H9 (cell line): ENCODE measurements at regions not wholly inside any gene's neighbourhood (a gene's known extent, or its start where the extent isn't known, plus 50 kb on each side); places are given as distances from the start of the nearest gene placed in this dataset.

Experiments
- DNase-seq: peaks from one replicate; pipeline ENCODE4 v3.0.0-alpha.2; 2017
- H2AFZ ChIP-seq: one replicate; pipeline ENCODE4 v1.6.1; 2013; ENCODE audit warnings: mild to moderate bottlenecking, low read length, control low read depth, moderate library complexity
- H2AK5ac ChIP-seq: 2 replicates; pipeline ENCODE4 v1.6.1; 2013; ENCODE audit warnings: low read length, control low read depth, mixed read lengths; ENCODE audit not compliant: insufficient read length
- H2BK120ac ChIP-seq: one replicate; pipeline ENCODE4 v1.6.1; 2013; ENCODE audit warnings: low read depth, mild to moderate bottlenecking, low read length, control low read depth, inconsistent platforms; ENCODE audit not compliant: poor library complexity, severe bottlenecking
- H2BK12ac ChIP-seq: 2 replicates; pipeline ENCODE4 v1.6.1; 2013; ENCODE audit warnings: low read length, control low read depth, mixed read lengths, low read depth; ENCODE audit not compliant: insufficient read length
- H2BK15ac ChIP-seq: 2 replicates; pipeline ENCODE4 v1.6.1; 2013; ENCODE audit warnings: low read depth, low read length, control low read depth
- H2BK20ac ChIP-seq: one replicate; pipeline ENCODE4 v1.6.1; 2013; ENCODE audit warnings: low read depth, mild to moderate bottlenecking, low read length, control low read depth, inconsistent platforms; ENCODE audit not compliant: poor library complexity, severe bottlenecking
- H2BK5ac ChIP-seq: 2 replicates; pipeline ENCODE4 v1.6.1; 2013; ENCODE audit warnings: low read length, control low read depth, mixed read lengths; ENCODE audit not compliant: insufficient read length
- H3K14ac ChIP-seq: 2 replicates; pipeline ENCODE4 v1.6.1; 2013; ENCODE audit warnings: low read length, control low read depth; ENCODE audit not compliant: insufficient read depth
- H3K18ac ChIP-seq: 2 replicates; pipeline ENCODE4 v1.6.1; 2013; ENCODE audit warnings: low read depth, mild to moderate bottlenecking, mixed read lengths, low read length, control low read depth; ENCODE audit not compliant: insufficient read length
- H3K23ac ChIP-seq: 2 replicates; pipeline ENCODE4 v1.6.1; 2013; ENCODE audit warnings: low read length, control low read depth, mixed read lengths, low read depth; ENCODE audit not compliant: insufficient read length
- H3K23me2 ChIP-seq: 2 replicates; pipeline ENCODE4 v1.6.1; 2013; ENCODE audit warnings: low read depth, mild to moderate bottlenecking, mixed read lengths, low read length, control low read depth; ENCODE audit not compliant: insufficient read length, poor library complexity, severe bottlenecking
- H3K27ac ChIP-seq: 2 replicates; pipeline ENCODE4 v1.5.1; 2013; ENCODE audit warnings: low read length, control low read depth, mixed read lengths, low read depth; ENCODE audit not compliant: insufficient read length
- H3K27me3 ChIP-seq: 2 replicates; pipeline ENCODE4 v1.6.1; 2013; ENCODE audit warnings: low read length, control low read depth, inconsistent platforms; ENCODE audit not compliant: insufficient read depth
- H3K4ac ChIP-seq: 2 replicates; pipeline ENCODE4 v1.6.1; 2013; ENCODE audit warnings: low read depth, mild to moderate bottlenecking, control low read depth, inconsistent platforms, low read length, moderate library complexity
- H3K4me1 ChIP-seq: 2 replicates; pipeline ENCODE4 v1.6.1; 2013; ENCODE audit warnings: low read length, control low read depth, inconsistent platforms; ENCODE audit not compliant: insufficient read depth
- H3K4me2 ChIP-seq: 2 replicates; pipeline ENCODE4 v1.6.1; 2013; ENCODE audit warnings: low read length, control low read depth, mixed read lengths; ENCODE audit not compliant: insufficient read length, insufficient read depth
- H3K56ac ChIP-seq: 2 replicates; pipeline ENCODE4 v1.6.1; 2013; ENCODE audit warnings: low read depth, mild to moderate bottlenecking, mixed read lengths, low read length, control low read depth; ENCODE audit not compliant: insufficient read length
- H3K79me1 ChIP-seq: 2 replicates; pipeline ENCODE4 v1.6.1; 2013; ENCODE audit warnings: low read depth, mild to moderate bottlenecking, moderate library complexity, low read length, control low read depth, inconsistent platforms; ENCODE audit not compliant: insufficient read depth, poor library complexity, severe bottlenecking
- H3K79me2 ChIP-seq: 2 replicates; pipeline ENCODE4 v1.6.1; 2013; ENCODE audit warnings: low read length, control low read depth, inconsistent platforms; ENCODE audit not compliant: insufficient read depth
- H3K9ac ChIP-seq: 2 replicates; pipeline ENCODE4 v1.6.1; 2013; ENCODE audit warnings: low read length, control low read depth, mixed read lengths; ENCODE audit not compliant: insufficient read length; ENCODE audit errors: extremely low read depth
- H3K9me3 ChIP-seq: one replicate; pipeline ENCODE4 v1.6.1; 2013; ENCODE audit warnings: low read depth, low read length, inconsistent platforms; ENCODE audit not compliant: control insufficient read depth
- H3T11ph ChIP-seq: one replicate; pipeline ENCODE4 v1.6.1; 2013; ENCODE audit warnings: mild to moderate bottlenecking, low read length, control low read depth, inconsistent platforms
- H4K20me1 ChIP-seq: one replicate; pipeline ENCODE4 v1.6.1; 2013; ENCODE audit not compliant: control insufficient read depth, insufficient read length, insufficient read depth
- H4K5ac ChIP-seq: 2 replicates; pipeline ENCODE4 v1.6.1; 2013; ENCODE audit warnings: low read depth, mild to moderate bottlenecking, mixed read lengths, low read length, control low read depth; ENCODE audit not compliant: insufficient read length
- H4K8ac ChIP-seq: replicated peaks from 2 replicates; pipeline ENCODE4 v1.6.1; 2013; ENCODE audit warnings: low read length, control low read depth, mixed read lengths, low read depth; ENCODE audit not compliant: insufficient read length
- H4K91ac ChIP-seq: 2 replicates; pipeline ENCODE4 v1.6.1; 2013; ENCODE audit warnings: low read depth, mild to moderate bottlenecking, moderate library complexity, mixed read lengths, low read length, control low read depth; ENCODE audit not compliant: insufficient read length
- H3K27ac Mint-ChIP-seq, 3 experiments: 2 replicates in 2 of 3; 3 replicates in 1 of 3; pipeline ENCODE4 v1.8.0; 2020 to 2021; ENCODE audit warnings: mixed read lengths in 3 of 3, mild to moderate bottlenecking in 1 of 3, moderate library complexity in 1 of 3
- H3K27me3 Mint-ChIP-seq: 2 replicates; pipeline ENCODE4 v1.8.0; 2021; ENCODE audit warnings: low read depth, mild to moderate bottlenecking, moderate library complexity, mixed read lengths
- H3K36me3 Mint-ChIP-seq, 3 experiments: 2 replicates in 2 of 3; 3 replicates in 1 of 3; pipeline ENCODE4 v1.8.0; 2020 to 2021; ENCODE audit warnings: low read depth in 3 of 3, mixed read lengths in 3 of 3; ENCODE audit not compliant: insufficient read depth in 1 of 3
- H3K4me1 Mint-ChIP-seq, 2 experiments: 2 replicates each; pipeline ENCODE4 v1.8.0; 2020; ENCODE audit warnings: mixed read lengths in 2 of 2
- H3K4me3 Mint-ChIP-seq, 2 experiments: 2 replicates in 1 of 2; 3 replicates in 1 of 2; pipeline ENCODE4 v1.8.0; 2020 to 2021; ENCODE audit warnings: mild to moderate bottlenecking in 2 of 2, mixed read lengths in 2 of 2, moderate library complexity in 1 of 2
- H3K9me3 Mint-ChIP-seq, 2 experiments: 2 replicates in 1 of 2; 3 replicates in 1 of 2; pipeline ENCODE4 v1.8.0; 2020; ENCODE audit warnings: mild to moderate bottlenecking in 2 of 2, mixed read lengths in 2 of 2, moderate library complexity in 1 of 2
- CTCF ChIP-seq: fragments of 200-600 bp; sonication (generic); conservative IDR thresholded peaks from 3 replicates; pipeline ENCODE4 v1.8.0; 2021; ENCODE audit warnings: antibody characterized with exemption, mild to moderate bottlenecking
- WGBS: extraction: QIAGEN DNeasy Blood & Tissue Kit; methylation state at CpG from one replicate; pipeline ENCODE4 v1.1.7; 2013; ENCODE audit warnings: missing lambda C conversion rate, low lambda C conversion rate, mixed read lengths; ENCODE audit not compliant: insufficient read length; ENCODE audit errors: extremely low coverage; 5-methylcytosine and 5-hydroxymethylcytosine counted together

GRCh38 chr17:14494161-14494560, 193.3 kb downstream of the HS3ST3B1 start:
- no peak overlapping the region for H2AFZ ChIP-seq
- no peaks in the 10 kb centered on the region for H3K9me3 ChIP-seq
- H3K27me3 Mint-ChIP-seq = no peaks in the 10 kb centered on the region
- H2BK12ac ChIP-seq = no peak overlapping the region
- H3K56ac ChIP-seq = no peak overlapping the region
- H3K4me2 ChIP-seq = no peak overlapping the region
- no peak for TF ChIP-seq CTCF
- no peak overlapping the region for H3K14ac ChIP-seq
- no peak overlapping the region for H3K23ac ChIP-seq
- DNase-seq = no peak
- no peak overlapping the region for H4K8ac ChIP-seq
- no peaks in the 10 kb centered on the region for H3K79me2 ChIP-seq
- H2BK5ac ChIP-seq = no peak overlapping the region
- H2BK120ac ChIP-seq = no peak overlapping the region
- H3K27me3 ChIP-seq = no peaks in the 10 kb centered on the region
- no peak overlapping the region for H3K18ac ChIP-seq
- H3K4ac ChIP-seq = no peak overlapping the region
- H2BK20ac ChIP-seq = no peak overlapping the region
- peaks cover 0 to 2% of the 10 kb centered on the region in 2 experiments; a peak in 1 of 4 replicates for H3K4me1 Mint-ChIP-seq
- no peaks in the 10 kb centered on the region for H4K20me1 ChIP-seq
- no peaks in the 10 kb centered on the region for H3K4me1 ChIP-seq
- H3T11ph ChIP-seq = no peak overlapping the region
- H3K9me3 Mint-ChIP-seq = no peaks in the 10 kb centered on the region
- no peak overlapping the region for H4K5ac ChIP-seq
- H3K9ac ChIP-seq = no peak overlapping the region
- H3K4me3 Mint-ChIP-seq = no peak overlapping the region
- H2AK5ac ChIP-seq = no peak overlapping the region
- no CpG with 5 or more reads among the region's 4 CpGs for WGBS
- no peaks in the 10 kb centered on the region for H3K79me1 ChIP-seq
- no peak overlapping the region for H3K27ac ChIP-seq
- H4K91ac ChIP-seq = no peak overlapping the region
- H3K36me3 Mint-ChIP-seq = no peaks in the 10 kb centered on the region
- no peak overlapping the region for H3K27ac Mint-ChIP-seq
- no peak overlapping the region for H2BK15ac ChIP-seq
- no peaks in the 10 kb centered on the region for H3K23me2 ChIP-seq
